Endothelial cell of umbilical vein (primary cell): ENCODE measurements at regions not wholly inside any gene's neighbourhood (a gene's known extent, or its start where the extent isn't known, plus 50 kb on each side); places are given as distances from the start of the nearest gene placed in this dataset.

ENCODE experiments used
- BruUV-seq: library from RNA; stranded (reverse); fragments of 400-500 nt; replicated peaks from 2 replicates; lab custom pipeline; 2021; lab: Mats Ljungman, UMichigan
- CTCF ChIA-PET: fragments of 300-600, 350-600 bp; sonication (Branson Sonifier 250); formaldehyde crosslinking; loops from one replicate; lab custom pipeline; 2021; ENCODE audit warnings: antibody characterized with exemption, inconsistent platforms; lab: Charles Lee
- POLR2A ChIA-PET: fragments of 300-600, 350-600 bp; sonication (Branson Sonifier 250); formaldehyde crosslinking; loops from one replicate; lab custom pipeline; 2021; ENCODE audit warnings: antibody characterized with exemption, inconsistent platforms; lab: Charles Lee
- DNase-seq: peaks from one replicate; pipeline ENCODE4 v3.0.0-alpha.2; 2011; ENCODE audit warnings: low read depth, low spot score
- FAIRE-seq: peaks from 2 replicates; lab custom pipeline; 2011; peaks lifted over from hg19 to GRCh38; lab: Jason Lieb, UNC
- H2AFZ ChIP-seq: 2 replicates; pipeline ENCODE4 v1.6.0; 2012; ENCODE audit warnings: low read depth, low read length, control low read depth, inconsistent platforms
- H3K27ac ChIP-seq: 2 replicates; pipeline ENCODE4 v1.5.1; 2011; ENCODE audit warnings: low read depth, mild to moderate bottlenecking, control low read depth, low read length, moderate library complexity; ENCODE audit not compliant: insufficient read depth
- H3K27me3 ChIP-seq, 2 experiments: 2 replicates each; pipeline versions ENCODE4 v1.6.0 to v1.6.1; 2011; ENCODE audit warnings: low read length in 2 of 2, mixed read lengths in 1 of 2; ENCODE audit not compliant: control insufficient read depth in 2 of 2, insufficient read depth in 2 of 2
- H3K36me3 ChIP-seq, 2 experiments: 2 replicates in 1 of 2; 3 replicates in 1 of 2; pipeline ENCODE4 v1.5.1; 2011; ENCODE audit warnings: low read length in 2 of 2, mild to moderate bottlenecking in 1 of 2, moderate library complexity in 1 of 2; ENCODE audit not compliant: control insufficient read depth in 2 of 2, insufficient read depth in 2 of 2; ENCODE audit errors: extremely low read depth in 1 of 2
- H3K4me1 ChIP-seq: 3 replicates; pipeline ENCODE4 v1.5.1; 2011; ENCODE audit warnings: mild to moderate bottlenecking, low read length; ENCODE audit not compliant: control insufficient read depth, insufficient read depth; ENCODE audit errors: extremely low read depth
- H3K4me2 ChIP-seq: 2 replicates; pipeline ENCODE4 v1.6.1; 2011; ENCODE audit warnings: low read length, control low read depth, mixed read lengths; ENCODE audit not compliant: insufficient read depth
- H3K4me3 ChIP-seq, 3 experiments: fragments of 200-600 bp in 1 of 3; sonication (generic), shearing (Covaris generic) in 1 of 3; replicated peaks in 1 of 3; 2 replicates each; pipeline ENCODE4 v1.5.1; 2011 to 2016; ENCODE audit warnings: control low read depth in 3 of 3, low read length in 3 of 3, mild to moderate bottlenecking in 2 of 3, inconsistent platforms in 1 of 3, low read depth in 1 of 3, moderate library complexity in 1 of 3; ENCODE audit not compliant: insufficient read depth in 1 of 3
- H3K79me2 ChIP-seq: 2 replicates; pipeline ENCODE4 v1.6.0; 2012; ENCODE audit warnings: low read length, inconsistent platforms; ENCODE audit not compliant: control insufficient read depth, insufficient read depth
- H3K9ac ChIP-seq: replicated peaks from 2 replicates; pipeline ENCODE3; 2011; ENCODE audit warnings: low read length, control low read depth; ENCODE audit not compliant: insufficient read depth; ENCODE audit errors: extremely low read depth
- H3K9me1 ChIP-seq: replicated peaks from 3 replicates; pipeline ENCODE4 v1.6.0; 2011; ENCODE audit warnings: mild to moderate bottlenecking, low read length; ENCODE audit not compliant: control insufficient read depth, insufficient read depth; ENCODE audit errors: extremely low read depth
- H3K9me3 ChIP-seq: replicated peaks from 2 replicates; pipeline ENCODE4 v1.5.1; 2012; ENCODE audit warnings: low read length, inconsistent platforms; ENCODE audit not compliant: control insufficient read depth, insufficient read depth
- H4K20me1 ChIP-seq: replicated peaks from 2 replicates; pipeline ENCODE3; 2011; ENCODE audit warnings: mild to moderate bottlenecking, low read length; ENCODE audit not compliant: control insufficient read depth, insufficient read depth; ENCODE audit errors: extremely low read depth
- CTCF ChIP-seq, 2 donors: IDR thresholded peaks; 1 replicate in 1 of 2; 2 replicates in 1 of 2; pipeline ENCODE4 v1.5.1; 2011; ENCODE audit warnings: low read length in 2 of 2, mild to moderate bottlenecking in 2 of 2, moderate library complexity in 2 of 2, control low read depth in 1 of 2, inconsistent platforms in 1 of 2, low read depth in 1 of 2; ENCODE audit not compliant: insufficient read depth in 1 of 2; ENCODE audit errors: extremely low read depth in 1 of 2
- EZH2 ChIP-seq: IDR thresholded peaks from 2 replicates; pipeline ENCODE4 v1.6.1; 2012; ENCODE audit warnings: borderline replicate concordance, low read depth, mild to moderate bottlenecking, moderate library complexity, low read length, inconsistent platforms; ENCODE audit not compliant: severe bottlenecking
- FOS ChIP-seq: IDR thresholded peaks from 2 replicates; pipeline ENCODE4 v1.6.1; 2011; ENCODE audit warnings: mild to moderate bottlenecking, low read length, moderate library complexity, borderline replicate concordance; ENCODE audit not compliant: insufficient read depth
- GATA2 ChIP-seq: IDR thresholded peaks from 2 replicates; pipeline ENCODE4 v1.7.0; 2011; ENCODE audit warnings: low read depth, mild to moderate bottlenecking, moderate library complexity, mixed read lengths, low read length; ENCODE audit not compliant: insufficient read length, insufficient read depth
- JUN ChIP-seq: IDR thresholded peaks from 2 replicates; pipeline ENCODE4 v1.6.1; 2011; ENCODE audit warnings: borderline replicate concordance, low read depth; ENCODE audit not compliant: insufficient read length, insufficient read depth
- MAX ChIP-seq: IDR thresholded peaks from 2 replicates; pipeline ENCODE4 v1.6.1; 2011; ENCODE audit not compliant: insufficient read depth, insufficient read length
- MYC ChIP-seq: IDR thresholded peaks from one replicate; pipeline ENCODE4 v1.6.1; 2011; ENCODE audit warnings: mild to moderate bottlenecking, low read depth, low read length
- POLR2A ChIP-seq: IDR thresholded peaks from 2 replicates; pipeline ENCODE4 v1.6.1; 2012; ENCODE audit warnings: low read depth, mild to moderate bottlenecking, control low read depth, low read length
- POLR2AphosphoS5 ChIP-seq: IDR thresholded peaks from 2 replicates; pipeline ENCODE4 v1.6.1; 2012; ENCODE audit warnings: low read depth, mild to moderate bottlenecking, control low read depth, low read length, moderate library complexity; ENCODE audit not compliant: insufficient read depth
- dilution Hi-C: fragments of 300-500 bp; cut with MboI; formaldehyde crosslinking; loops from one replicate; pipeline ENCODE4 v1.15.0; 2019; ENCODE audit warnings: low sequenced_read_pairs; ENCODE audit not compliant: extremely low pct_ligation_motif_present
- intact Hi-C: fragments of 100-400 bp; cut with micrococcal nuclease; formaldehyde crosslinking; loops from one replicate; pipeline ENCODE4 v1.10.0; 2022

- Histone ChIP-seq H3K36me3 (no peaks in the 10 kb centered on the region), H2AFZ (no peak overlapping the region), H3K4me3 (no peak overlapping the region), H3K4me2 (no peak overlapping the region), H3K27me3 (no peaks in the 10 kb centered on the region), H3K4me1 (no peaks in the 10 kb centered on the region), H3K9me3 (peaks cover 2% of the 10 kb centered on the region), H3K79me2 (no peaks in the 10 kb centered on the region), H3K9me1 (no peaks in the 10 kb centered on the region), H4K20me1 (no peaks in the 10 kb centered on the region), H3K9ac (no peak overlapping the region), H3K27ac (no peak overlapping the region)
- no peak for FAIRE-seq
- POLR2A ChIA-PET = no interaction called here
- CTCF ChIA-PET = no interaction called here
- no peak for TF ChIP-seq POLR2AphosphoS5
- TF ChIP-seq CTCF (IDR thresholded peaks at IDR 0.05; ENCODE audit: extremely low read depth in 1 of 2, insufficient read depth in 1 of 2, low read depth in 1 of 2, low read length in 2 of 2) = no peak
- TF ChIP-seq JUN = no peak
- no peak for TF ChIP-seq FOS
- TF ChIP-seq GATA2 = no peak
- TF ChIP-seq MYC = no peak
- TF ChIP-seq EZH2 = no peak
- TF ChIP-seq POLR2A = no peak
- no peak for TF ChIP-seq MAX
- DNase-seq = no peak
- BruUV-seq = no TSS peak
- intact Hi-C loops (no loop called here), dilution Hi-C loops (no loop called here)
Observed at GRCh38 chr11:131302836-131303235, 67.6 kb upstream of the NTM start.
